Dedifferentiated amniotic fluid mesenchymal stem cell (primary cell): ENCODE measurements at regions not wholly inside any gene's neighbourhood (a gene's known extent, or its start where the extent isn't known, plus 50 kb on each side); places are given as distances from the start of the nearest gene placed in this dataset.

Source experiments
- DNase-seq: peaks from one replicate; pipeline ENCODE4 v3.0.0-alpha.2; 2016; ENCODE audit errors: extremely low spot score

DNA sequence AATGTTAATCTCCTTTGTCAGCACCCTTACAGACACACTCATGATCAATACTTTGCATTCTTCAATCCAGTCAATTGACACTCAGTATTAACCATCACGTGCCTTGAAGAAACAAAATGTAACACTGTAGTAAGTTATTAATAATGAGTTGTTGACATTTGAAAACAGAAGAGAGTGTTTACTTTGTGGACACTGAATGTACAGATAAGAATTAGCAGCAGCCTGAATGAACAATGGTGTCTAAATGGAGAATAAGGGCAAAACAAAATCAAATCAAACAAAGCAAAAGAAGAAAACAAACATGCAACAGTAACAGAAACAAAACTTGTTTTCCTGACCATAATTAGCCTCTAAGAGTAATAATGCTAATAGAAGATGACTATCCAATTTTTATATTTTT is 1191.1 kb upstream of the MIR17HG start:
- no peak for DNase-seq

GRCh38 chr13:90168953-90169352 is 1178.5 kb upstream of the MIR17HG start:
- DNase-seq, result no peak

DNA sequence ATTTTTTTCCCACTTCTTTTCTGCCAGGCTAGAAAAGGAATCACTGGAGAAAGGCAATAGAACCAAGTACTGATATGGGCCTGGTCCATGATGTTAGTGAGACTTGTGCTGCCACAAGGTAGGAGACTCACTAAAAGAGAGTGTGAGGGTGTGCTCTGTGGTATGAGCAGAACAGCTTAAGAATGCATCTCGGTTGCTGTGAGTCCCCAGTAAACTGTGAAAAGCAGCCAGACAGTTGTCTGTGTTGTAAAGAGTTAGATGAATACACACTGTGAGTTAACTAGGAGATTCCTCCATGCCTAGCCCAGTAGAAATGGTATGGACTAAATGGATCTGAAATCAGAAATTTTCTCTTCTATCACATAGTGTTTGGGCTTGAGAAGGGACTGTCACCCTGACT is 1177.3 kb upstream of the MIR17HG start:
- DNase-seq, result no peak

DNA sequence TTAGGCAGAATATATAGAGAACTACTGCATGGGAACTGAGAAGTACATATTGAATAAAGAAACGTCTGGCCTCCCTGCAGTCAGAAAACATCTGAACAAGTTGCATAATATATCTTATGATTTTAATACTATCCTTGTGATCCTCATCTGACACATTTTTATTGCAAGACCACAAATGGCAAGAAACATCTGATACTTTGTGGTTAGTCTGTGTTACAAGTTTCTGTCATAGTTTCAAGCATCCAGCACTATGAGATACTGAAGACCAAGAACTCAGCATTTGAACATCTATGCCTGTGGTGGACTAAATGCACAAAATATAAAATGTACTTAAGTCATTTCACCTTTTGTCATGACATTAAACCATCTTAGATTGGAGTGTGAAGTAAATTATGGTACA is 1175.8 kb upstream of the MIR17HG start:
- DNase-seq, result no peak

- DNase-seq, result no peak
Observed at GRCh38 chr13:90177512-90177911, 1170.0 kb upstream of the MIR17HG start.

GRCh38 chr13:90184355-90184754 is 1163.1 kb upstream of the MIR17HG start:
- no peak for DNase-seq

- DNase-seq, result no peak
Observed at GRCh38 chr13:90185734-90186133, 1161.8 kb upstream of the MIR17HG start.

DNA sequence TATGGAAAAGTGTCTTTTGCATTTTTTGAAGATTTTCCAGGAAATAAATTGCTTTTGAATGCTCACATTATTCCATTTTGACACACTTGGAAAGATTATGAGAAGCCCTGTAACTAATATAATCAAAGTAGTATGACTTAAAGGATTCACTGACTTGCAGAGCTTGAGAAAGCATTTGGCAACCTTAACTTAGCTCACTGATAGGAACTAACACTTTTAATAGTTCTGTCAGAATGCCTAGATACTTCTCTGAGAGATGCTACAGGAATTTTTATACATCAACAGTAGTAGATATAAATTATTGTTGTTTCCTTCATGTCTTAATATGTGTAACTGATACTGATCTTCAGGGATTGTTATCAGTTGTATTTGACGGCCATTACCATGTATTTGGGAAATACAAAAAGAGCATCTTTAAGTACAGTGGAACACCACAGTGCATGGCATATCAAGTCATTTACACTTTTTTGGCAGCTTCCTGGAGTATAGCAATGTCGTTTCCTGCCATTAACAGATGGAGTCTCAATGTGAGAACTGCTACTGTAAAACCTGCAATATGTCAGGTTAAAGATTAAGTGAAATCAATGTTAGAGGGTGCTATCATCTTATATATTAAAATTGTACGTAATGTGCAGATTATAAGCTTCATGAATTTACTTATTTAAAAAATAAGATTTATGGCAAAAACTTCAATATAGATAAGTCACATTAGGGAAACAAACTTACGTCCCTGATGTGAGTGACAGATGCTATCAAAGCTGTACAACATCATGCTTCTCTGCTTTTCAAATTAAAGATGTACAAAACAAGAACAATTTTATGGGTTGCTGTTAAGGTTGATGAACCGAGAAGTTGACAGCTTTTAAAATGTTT is 1159.8 kb upstream of the MIR17HG start:
- no peak for DNase-seq

- no peak for DNase-seq
Observed at GRCh38 chr13:90188351-90188636, 1159.2 kb upstream of the MIR17HG start.

DNA sequence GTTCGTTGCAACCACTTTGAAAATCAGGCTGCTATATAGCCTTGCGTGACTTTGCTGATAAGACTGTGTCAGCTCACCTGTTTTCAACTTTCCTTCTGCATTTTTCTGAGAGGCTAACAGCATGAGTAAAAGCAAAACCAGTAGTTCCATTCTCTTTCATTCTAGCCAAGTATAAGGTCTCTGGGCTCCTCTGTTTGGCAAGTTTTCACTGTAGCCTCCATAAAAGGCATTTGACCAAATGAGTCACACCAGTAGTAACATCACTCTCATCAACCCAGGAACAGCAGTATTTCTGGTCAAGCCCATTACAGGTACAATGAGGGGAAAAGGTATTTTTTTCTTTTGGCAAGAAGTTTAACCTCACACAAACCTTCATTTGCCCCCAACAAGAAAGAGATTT is 1149.8 kb upstream of the MIR17HG start:
- no peak for DNase-seq

DNA sequence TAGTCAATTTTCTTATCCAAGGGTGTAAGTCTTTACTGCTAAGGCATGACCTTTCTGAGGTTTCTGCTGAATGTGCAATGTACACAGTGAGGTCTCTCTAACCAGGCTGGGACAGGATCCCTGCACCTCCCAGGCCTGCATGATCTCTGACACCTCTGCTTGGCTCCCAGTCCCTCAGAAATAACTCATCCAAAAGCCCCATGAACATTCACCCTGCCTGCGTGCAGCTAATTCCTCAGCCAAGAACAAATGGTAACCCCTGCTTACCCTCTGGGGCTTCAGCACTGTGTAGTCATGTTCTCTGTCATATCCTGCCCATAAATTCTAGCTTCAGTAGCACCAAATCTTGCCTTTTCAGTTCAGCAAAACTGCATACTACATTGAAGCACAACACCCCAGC is 1146.3 kb upstream of the MIR17HG start:
- no peak for DNase-seq

DNA sequence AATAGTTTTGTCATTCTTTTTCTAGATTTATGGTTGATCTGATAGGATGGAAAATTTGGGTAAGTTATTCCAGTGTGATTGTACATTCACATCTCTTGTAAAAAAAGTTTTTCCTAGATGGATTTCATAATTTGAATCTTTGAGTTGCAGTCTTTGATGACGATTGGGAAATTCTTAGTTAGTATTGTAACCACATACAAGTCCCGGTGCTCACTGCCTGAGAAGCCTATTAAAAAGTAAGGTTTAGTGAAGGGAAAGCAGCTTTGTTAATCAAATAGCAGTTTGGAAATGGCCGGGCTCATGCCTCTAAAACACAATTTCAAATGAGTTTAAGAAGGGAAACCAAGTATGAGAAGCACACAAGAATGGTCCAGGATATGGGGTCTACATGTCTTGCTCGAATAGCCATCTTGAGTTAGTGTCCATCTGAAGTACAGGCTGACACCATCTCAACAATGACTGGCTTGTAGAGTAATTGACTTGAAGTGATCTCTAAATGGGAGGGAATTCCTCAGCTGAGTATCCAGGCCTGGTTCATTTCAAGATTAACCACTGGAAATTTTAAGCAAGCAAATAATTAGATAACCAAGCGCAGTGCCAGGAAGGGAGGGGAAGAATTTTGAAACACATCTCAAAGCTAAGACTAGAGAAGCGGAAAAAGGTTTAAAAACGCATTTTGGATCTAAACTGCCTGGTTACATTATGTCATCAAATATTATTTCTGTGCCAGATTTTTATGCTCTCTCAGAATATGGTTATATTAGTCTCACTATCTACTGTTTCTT is 1145.6 kb upstream of the MIR17HG start:
- DNase-seq, result no peak

DNA sequence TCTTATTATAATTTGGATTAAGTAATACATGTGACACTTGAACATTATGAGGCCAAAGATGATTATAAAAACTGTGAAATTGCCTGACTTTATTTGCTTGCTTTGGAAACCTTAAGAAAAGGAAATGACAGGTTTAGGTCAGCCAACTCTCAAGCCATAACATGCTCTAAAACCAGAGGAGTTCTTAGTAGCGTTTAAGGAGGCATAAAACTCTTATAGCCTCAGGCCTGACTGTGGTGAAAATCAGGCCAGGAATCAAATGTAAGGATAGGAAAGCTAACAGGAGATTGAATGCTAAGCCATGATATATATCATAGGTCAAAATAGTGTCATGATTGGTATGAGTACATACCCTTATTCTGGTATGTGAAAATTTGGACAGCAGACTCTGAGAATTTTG is 1142.4 kb upstream of the MIR17HG start:
- DNase-seq, result no peak

DNA sequence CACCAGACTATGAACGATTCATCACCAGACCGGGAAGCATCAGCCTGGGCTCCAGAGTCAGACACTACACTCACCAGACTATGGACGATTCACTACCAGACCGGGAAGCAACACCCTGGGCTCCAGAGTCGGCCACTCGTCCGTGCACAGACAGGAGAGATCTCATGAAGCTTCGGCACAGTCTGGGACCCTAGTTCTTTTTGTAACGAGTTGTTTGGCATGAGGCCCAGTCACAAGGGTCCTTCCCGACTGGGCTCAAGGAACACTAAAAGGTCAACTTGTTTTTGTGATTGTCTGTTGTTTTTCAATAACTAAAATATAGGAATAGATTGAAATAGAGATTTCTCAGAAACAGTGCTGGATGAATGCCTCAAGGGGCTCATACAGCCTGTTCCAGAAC is 1141.6 kb upstream of the MIR17HG start:
- DNase-seq, result no peak

DNA sequence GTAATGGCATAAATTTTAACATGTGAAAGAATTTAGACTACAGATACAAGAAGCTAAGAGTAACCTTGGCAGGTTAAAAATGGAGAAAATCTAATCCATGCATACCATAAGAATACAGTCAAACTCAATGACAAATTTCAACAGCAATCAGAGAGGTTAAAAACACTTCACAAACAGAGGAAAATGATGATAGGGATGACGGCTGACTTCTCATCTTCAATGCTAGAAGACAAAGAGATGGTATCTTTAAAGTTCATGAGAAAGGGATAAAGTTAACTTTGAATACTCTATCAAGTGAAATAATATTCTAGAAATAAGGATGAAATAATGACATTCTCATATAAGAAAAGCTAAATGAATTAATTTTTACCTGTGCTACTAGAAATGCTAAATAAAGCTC is 1130.2 kb upstream of the MIR17HG start:
- DNase-seq, result no peak

GRCh38 chr13:90222758-90223157 is 1124.7 kb upstream of the MIR17HG start:
- no peak for DNase-seq

GRCh38 chr13:90230311-90230710 is 1117.2 kb upstream of the MIR17HG start:
- DNase-seq, result no peak

GRCh38 chr13:90232291-90232690 is 1115.2 kb upstream of the MIR17HG start:
- DNase-seq, result no peak

DNA sequence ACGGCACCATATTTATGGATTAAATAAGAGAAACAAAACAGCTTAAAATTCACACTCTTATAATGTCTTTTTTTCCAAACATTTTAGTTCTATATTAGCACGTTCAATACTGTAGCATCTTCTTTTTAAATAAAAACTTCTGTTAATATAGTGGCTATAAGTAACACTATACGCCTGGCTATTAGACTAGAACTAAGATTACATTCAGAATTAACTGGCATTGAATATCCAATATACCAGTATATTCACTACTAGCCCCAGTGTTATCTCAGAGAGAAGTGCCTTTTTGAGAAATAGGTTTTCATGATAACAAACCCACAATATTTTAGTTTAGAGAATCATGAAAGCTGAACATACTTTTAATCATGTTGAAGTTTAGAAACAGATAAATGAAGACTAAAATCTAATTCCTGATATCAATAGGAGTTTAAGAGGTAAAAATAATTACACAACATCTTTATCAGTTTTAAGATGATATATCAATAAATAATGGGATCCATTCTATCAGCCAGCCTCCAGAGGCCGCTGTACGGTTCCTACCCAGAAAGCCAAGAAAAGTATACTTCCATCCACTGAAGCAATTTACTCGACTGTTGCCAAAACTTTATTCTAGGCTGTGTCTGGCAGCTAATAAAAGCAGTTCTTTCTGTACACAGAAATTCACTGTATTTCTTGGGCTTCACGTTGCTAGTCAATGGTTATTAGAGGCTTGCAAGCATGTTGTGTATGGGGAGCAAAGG is 1113.4 kb upstream of the MIR17HG start:
- no peak for DNase-seq

DNA sequence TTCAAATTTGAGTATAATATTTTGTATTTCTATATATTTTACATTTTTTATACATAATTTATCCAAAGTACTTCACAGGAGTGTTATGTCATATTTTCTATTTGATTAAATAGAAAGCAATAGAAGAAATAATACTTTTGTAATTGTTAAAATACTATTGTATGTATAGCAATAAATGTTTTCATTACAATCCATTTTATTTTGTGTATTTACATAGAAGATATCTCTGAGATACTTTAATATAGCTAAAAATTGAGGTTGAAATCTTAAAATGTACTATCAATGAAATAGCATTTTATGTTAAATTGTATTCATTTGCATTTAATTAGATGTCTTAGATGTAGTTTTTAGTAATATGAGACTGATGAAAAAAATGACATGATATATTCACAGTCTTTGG is 1109.6 kb upstream of the MIR17HG start:
- DNase-seq, result no peak

- DNase-seq, result no peak
Observed at GRCh38 chr13:90238413-90238812, 1109.1 kb upstream of the MIR17HG start.

DNA sequence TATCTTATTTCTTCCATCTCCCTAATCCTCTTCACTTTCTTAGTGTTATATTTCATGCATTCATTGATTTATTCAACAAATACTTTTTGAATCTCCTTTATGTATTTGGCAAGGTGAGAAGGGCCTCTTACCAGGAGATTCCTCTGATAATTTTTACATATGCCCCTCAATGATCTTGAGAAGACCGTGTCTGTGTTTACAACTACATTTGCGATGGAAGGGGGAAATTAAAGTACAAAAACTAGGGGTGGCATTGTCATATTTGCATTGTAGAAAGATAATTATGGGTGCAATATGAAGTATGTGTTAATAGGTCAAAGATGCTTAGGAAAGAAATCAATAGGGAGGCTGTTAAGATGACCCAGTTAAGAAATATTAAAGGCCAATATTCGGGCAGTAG is 1108.4 kb upstream of the MIR17HG start:
- DNase-seq, result no peak

- no peak for DNase-seq
Observed at GRCh38 chr13:90246005-90246404, 1101.5 kb upstream of the MIR17HG start.
